Vagina (tissue), 2 donors: ENCODE measurements at regions not wholly inside any gene's neighbourhood (a gene's known extent, or its start where the extent isn't known, plus 50 kb on each side); places are given as distances from the start of the nearest gene placed in this dataset.

ENCODE experiments used
- DNase-seq, 2 donors: peaks; one replicate each; pipeline ENCODE4 v3.0.0-alpha.2; 2017; ENCODE audit errors: extremely low spot score in 2 of 2
- H3K27ac ChIP-seq: fragments of 200-600 bp; sonication (generic); one replicate; pipeline ENCODE4 v1.5.1; 2019
- H3K27me3 ChIP-seq: fragments of 200-600 bp; sonication (generic); one replicate; pipeline ENCODE4 v1.5.1; 2019
- H3K36me3 ChIP-seq, 2 donors: fragments of 200-600 bp; sonication (generic); one replicate each; pipeline ENCODE4 v1.5.1; 2017 to 2019
- H3K4me1 ChIP-seq: fragments of 200-600 bp; sonication (generic); one replicate; pipeline ENCODE4 v1.5.1; 2019
- H3K4me3 ChIP-seq, 2 donors: fragments of 200-600 bp; sonication (generic); 1 replicate in 1 of 2; 2 replicates in 1 of 2; pipeline ENCODE4 v1.5.1; 2016 to 2019
- H3K9me3 ChIP-seq: fragments of 200-600 bp; sonication (generic); one replicate; pipeline ENCODE4 v1.5.1; 2019
- POLR2A ChIP-seq, 2 donors: fragments of 450-650 bp; IDR thresholded peaks; one replicate each; pipeline ENCODE4 v1.6.1; 2017; ENCODE audit warnings: antibody characterized with exemption in 2 of 2, mild to moderate bottlenecking in 2 of 2, moderate library complexity in 2 of 2
- POLR2AphosphoS5 ChIP-seq, 2 donors: sonication (generic); formaldehyde crosslinking; IDR thresholded peaks; one replicate each; pipeline ENCODE4 v1.9.0; 2017; ENCODE audit warnings: antibody characterized with exemption in 2 of 2, mild to moderate bottlenecking in 2 of 2, low read depth in 1 of 2; ENCODE audit not compliant: insufficient read depth in 1 of 2
- intact Hi-C: fragments of 100-400 bp; cut with DNase I; formaldehyde crosslinking; loops from one replicate; pipeline ENCODE4 v1.15.1; 2023
- TF ChIP-seq, protein P1 (sequence below), 3 experiments: fragments of 450-650 bp in 2 of 3; fragments of 200-600 bp in 1 of 3; sonication (generic) in 1 of 3; IDR thresholded peaks; one replicate each; pipeline ENCODE4 v1.5.1; 2017 to 2019; ENCODE audit warnings: antibody characterized with exemption in 3 of 3, mild to moderate bottlenecking in 2 of 3, moderate library complexity in 2 of 3

GRCh38 chr11:81365496-81365895 lies 1368.2 kb downstream of the FAM181B start:
- H3K9me3 ChIP-seq, result no peaks in the 10 kb centered on the region
- H3K4me3 ChIP-seq, result no peak overlapping the region
- no peak for DNase-seq
- no peak overlapping the region for H3K27ac ChIP-seq
- no peaks in the 10 kb centered on the region for H3K36me3 ChIP-seq
- intact Hi-C loops, result no loop called here
- H3K4me1 ChIP-seq, result no peaks in the 10 kb centered on the region
- no peaks in the 10 kb centered on the region for H3K27me3 ChIP-seq
- TF ChIP-seq POLR2AphosphoS5 (IDR thresholded peaks at IDR 0.05; ENCODE audit: insufficient read depth in 1 of 2, low read depth in 1 of 2), result no peak
- TF ChIP-seq POLR2A (IDR thresholded peaks at IDR 0.05), result no peak
- TF ChIP-seq, protein P1, sequence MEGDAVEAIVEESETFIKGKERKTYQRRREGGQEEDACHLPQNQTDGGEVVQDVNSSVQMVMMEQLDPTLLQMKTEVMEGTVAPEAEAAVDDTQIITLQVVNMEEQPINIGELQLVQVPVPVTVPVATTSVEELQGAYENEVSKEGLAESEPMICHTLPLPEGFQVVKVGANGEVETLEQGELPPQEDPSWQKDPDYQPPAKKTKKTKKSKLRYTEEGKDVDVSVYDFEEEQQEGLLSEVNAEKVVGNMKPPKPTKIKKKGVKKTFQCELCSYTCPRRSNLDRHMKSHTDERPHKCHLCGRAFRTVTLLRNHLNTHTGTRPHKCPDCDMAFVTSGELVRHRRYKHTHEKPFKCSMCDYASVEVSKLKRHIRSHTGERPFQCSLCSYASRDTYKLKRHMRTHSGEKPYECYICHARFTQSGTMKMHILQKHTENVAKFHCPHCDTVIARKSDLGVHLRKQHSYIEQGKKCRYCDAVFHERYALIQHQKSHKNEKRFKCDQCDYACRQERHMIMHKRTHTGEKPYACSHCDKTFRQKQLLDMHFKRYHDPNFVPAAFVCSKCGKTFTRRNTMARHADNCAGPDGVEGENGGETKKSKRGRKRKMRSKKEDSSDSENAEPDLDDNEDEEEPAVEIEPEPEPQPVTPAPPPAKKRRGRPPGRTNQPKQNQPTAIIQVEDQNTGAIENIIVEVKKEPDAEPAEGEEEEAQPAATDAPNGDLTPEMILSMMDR (IDR thresholded peaks at IDR 0.05), result no peak

DNA sequence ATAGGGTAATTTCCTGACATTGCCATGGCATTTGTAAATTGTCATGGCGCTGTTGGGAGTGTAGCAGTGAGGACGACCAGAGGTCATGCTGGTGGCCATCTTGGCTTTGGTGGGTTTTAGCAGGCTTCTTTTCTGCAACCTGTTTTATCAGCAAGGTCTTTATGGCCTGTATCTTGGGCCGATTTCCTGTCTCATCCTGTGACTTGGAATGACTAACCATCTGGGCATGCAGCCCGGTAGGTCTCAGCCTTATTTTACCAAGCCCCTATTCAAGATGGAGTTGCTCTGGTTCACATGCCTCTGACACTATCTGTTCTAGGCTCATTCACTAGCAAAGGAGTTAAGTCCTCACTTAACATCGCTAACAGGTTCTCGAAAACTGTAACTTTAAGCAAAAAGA lies 1374.2 kb downstream of the FAM181B start:
- no peaks in the 10 kb centered on the region for H3K9me3 ChIP-seq
- H3K36me3 ChIP-seq, result no peaks in the 10 kb centered on the region
- intact Hi-C loops, result no loop called here
- H3K27ac ChIP-seq, result no peak overlapping the region
- no peaks in the 10 kb centered on the region for H3K4me1 ChIP-seq
- H3K27me3 ChIP-seq, result no peaks in the 10 kb centered on the region
- DNase-seq, result no peak
- no peak overlapping the region for H3K4me3 ChIP-seq
- TF ChIP-seq POLR2AphosphoS5 (IDR thresholded peaks at IDR 0.05; ENCODE audit: insufficient read depth in 1 of 2, low read depth in 1 of 2) (no peak), POLR2A (IDR thresholded peaks at IDR 0.05) (no peak)
- TF ChIP-seq, protein P1 (IDR thresholded peaks at IDR 0.05), result no peak

GRCh38 chr11:81345609-81346008 lies 1388.1 kb downstream of the FAM181B start:
- Histone ChIP-seq H3K9me3 (no peaks in the 10 kb centered on the region), H3K36me3 (no peaks in the 10 kb centered on the region), H3K27me3 (no peaks in the 10 kb centered on the region), H3K4me1 (no peaks in the 10 kb centered on the region), H3K27ac (no peak overlapping the region), H3K4me3 (no peak overlapping the region)
- DNase-seq, result no peak
- intact Hi-C loops, result no loop called here
- TF ChIP-seq POLR2A (IDR thresholded peaks at IDR 0.05) (no peak), POLR2AphosphoS5 (IDR thresholded peaks at IDR 0.05; ENCODE audit: insufficient read depth in 1 of 2, low read depth in 1 of 2) (no peak)
- TF ChIP-seq, protein P1 (IDR thresholded peaks at IDR 0.05), result no peak

DNA sequence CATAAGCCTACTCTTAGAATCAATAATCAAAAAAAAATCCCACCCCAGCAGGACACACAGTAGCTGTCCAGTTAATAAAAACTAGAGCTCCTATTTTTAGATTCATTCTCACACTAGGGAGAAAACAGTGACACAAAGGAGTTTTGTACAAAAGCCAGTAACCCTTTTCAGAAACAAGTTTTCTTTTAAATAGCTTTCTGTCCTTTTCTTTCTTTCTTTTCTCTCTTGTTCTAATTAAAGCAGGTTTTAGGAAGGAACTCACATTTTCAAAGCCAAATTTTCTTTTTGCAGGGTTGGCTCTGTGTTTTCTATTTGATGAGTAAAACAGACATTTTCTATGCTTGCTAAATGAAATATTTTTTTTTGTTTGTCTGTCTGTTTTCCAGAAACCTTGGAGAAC lies 1390.7 kb downstream of the FAM181B start:
- H3K27ac ChIP-seq, result no peak overlapping the region

GRCh38 chr11:81340225-81340624 lies 1393.4 kb downstream of the FAM181B start:
- DNase-seq, result no peak
- intact Hi-C loops, result no loop called here
- no peak for TF ChIP-seq POLR2AphosphoS5 (IDR thresholded peaks at IDR 0.05; ENCODE audit: insufficient read depth in 1 of 2, low read depth in 1 of 2)
- TF ChIP-seq, protein P1 (IDR thresholded peaks at IDR 0.05), result no peak
- TF ChIP-seq POLR2A (IDR thresholded peaks at IDR 0.05), result no peak
- Histone ChIP-seq H3K27me3 (no peaks in the 10 kb centered on the region), H3K27ac (no peak overlapping the region), H3K4me1 (no peaks in the 10 kb centered on the region), H3K36me3 (no peaks in the 10 kb centered on the region), H3K4me3 (no peak overlapping the region), H3K9me3 (no peaks in the 10 kb centered on the region)

More for the DNA sequence above, 1390.7 kb downstream of the FAM181B start:
- H3K27me3 ChIP-seq, result no peaks in the 10 kb centered on the region
- TF ChIP-seq, protein P1 (IDR thresholded peaks at IDR 0.05), result no peak
- TF ChIP-seq POLR2AphosphoS5 (IDR thresholded peaks at IDR 0.05; ENCODE audit: insufficient read depth in 1 of 2, low read depth in 1 of 2), result no peak
- TF ChIP-seq POLR2A (IDR thresholded peaks at IDR 0.05), result no peak
- H3K9me3 ChIP-seq, result no peaks in the 10 kb centered on the region
- intact Hi-C loops, result no loop called here
- H3K36me3 ChIP-seq, result no peaks in the 10 kb centered on the region
- H3K4me1 ChIP-seq, result no peaks in the 10 kb centered on the region
- no peak for DNase-seq
- no peak overlapping the region for H3K4me3 ChIP-seq
